Activated naive CD8-positive, alpha-beta T cell treated with anti-CD3 and anti-CD28 coated beads for 36 hours (primary cell): ENCODE measurements at regions not wholly inside any gene's neighbourhood (a gene's known extent, or its start where the extent isn't known, plus 50 kb on each side); places are given as distances from the start of the nearest gene placed in this dataset.

Source experiments
- DNase-seq: peaks from one replicate; pipeline ENCODE4 v3.0.0; 2021
- H3K27ac Mint-ChIP-seq: one replicate; pipeline ENCODE4 v1.8.0; 2022; ENCODE audit warnings: mild to moderate bottlenecking, moderate library complexity, mixed read lengths
- H3K27me3 Mint-ChIP-seq: one replicate; pipeline ENCODE4 v1.8.0; 2022; ENCODE audit warnings: mild to moderate bottlenecking, mixed read lengths
- H3K36me3 Mint-ChIP-seq: one replicate; pipeline ENCODE4 v1.8.0; 2021; ENCODE audit warnings: mild to moderate bottlenecking, mixed read lengths
- H3K4me1 Mint-ChIP-seq: one replicate; pipeline ENCODE4 v1.8.0; 2021; ENCODE audit warnings: mixed read lengths
- H3K4me3 Mint-ChIP-seq: one replicate; pipeline ENCODE4 v1.8.0; 2022; ENCODE audit warnings: mild to moderate bottlenecking, moderate library complexity, mixed read lengths
- H3K9me3 Mint-ChIP-seq: one replicate; pipeline ENCODE4 v1.8.0; 2022; ENCODE audit warnings: mixed read lengths

DNA sequence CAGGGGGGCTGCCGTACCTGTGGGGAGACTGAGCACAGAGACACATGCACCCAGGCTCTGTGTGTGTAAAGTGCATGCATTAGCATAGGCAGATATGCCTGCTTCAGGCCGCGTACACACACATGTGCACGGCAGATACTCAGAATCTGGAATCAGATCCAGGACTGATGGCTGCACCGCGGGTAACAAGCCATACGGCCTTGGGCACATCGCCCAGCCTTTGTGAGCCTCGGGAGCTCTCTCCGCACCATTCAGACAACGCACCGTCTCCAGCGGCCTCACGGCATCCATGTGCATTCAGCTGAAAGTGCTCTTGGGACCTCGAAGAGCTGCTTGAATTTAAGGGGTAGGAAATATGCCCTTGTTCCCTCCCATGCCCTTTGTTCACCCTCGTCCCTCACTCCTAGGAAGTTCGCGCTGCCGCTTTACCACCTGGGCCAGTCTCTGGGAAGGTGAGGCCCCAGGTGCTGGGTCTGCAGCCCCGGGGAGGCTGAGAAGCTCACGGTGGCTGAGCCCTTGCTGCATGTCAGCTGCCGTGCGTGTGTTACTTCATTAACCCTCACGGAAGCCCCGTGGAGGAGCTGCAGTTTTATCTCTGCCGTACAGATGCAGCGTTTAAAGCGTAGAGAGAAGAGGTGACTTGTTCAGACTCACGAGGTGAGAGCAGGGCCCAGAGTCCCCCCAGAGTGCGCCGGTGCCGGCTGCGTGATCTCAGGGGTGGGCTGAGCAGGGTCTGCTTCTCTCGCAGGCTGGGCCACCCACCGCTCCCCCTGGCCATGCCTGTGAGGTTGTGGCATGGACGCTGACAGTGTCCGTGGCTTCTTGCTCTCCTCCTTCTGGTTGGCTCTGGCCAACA lies 377.7 kb upstream of the MYT1L start:
- no peaks in the 10 kb centered on the region for H3K4me1 Mint-ChIP-seq
- DNase-seq = no peak
- no peaks in the 10 kb centered on the region for H3K36me3 Mint-ChIP-seq
- no peaks in the 10 kb centered on the region for H3K27me3 Mint-ChIP-seq
- H3K27ac Mint-ChIP-seq = no peak overlapping the region
- H3K4me3 Mint-ChIP-seq = no peak overlapping the region
- H3K9me3 Mint-ChIP-seq = no peaks in the 10 kb centered on the region

DNA sequence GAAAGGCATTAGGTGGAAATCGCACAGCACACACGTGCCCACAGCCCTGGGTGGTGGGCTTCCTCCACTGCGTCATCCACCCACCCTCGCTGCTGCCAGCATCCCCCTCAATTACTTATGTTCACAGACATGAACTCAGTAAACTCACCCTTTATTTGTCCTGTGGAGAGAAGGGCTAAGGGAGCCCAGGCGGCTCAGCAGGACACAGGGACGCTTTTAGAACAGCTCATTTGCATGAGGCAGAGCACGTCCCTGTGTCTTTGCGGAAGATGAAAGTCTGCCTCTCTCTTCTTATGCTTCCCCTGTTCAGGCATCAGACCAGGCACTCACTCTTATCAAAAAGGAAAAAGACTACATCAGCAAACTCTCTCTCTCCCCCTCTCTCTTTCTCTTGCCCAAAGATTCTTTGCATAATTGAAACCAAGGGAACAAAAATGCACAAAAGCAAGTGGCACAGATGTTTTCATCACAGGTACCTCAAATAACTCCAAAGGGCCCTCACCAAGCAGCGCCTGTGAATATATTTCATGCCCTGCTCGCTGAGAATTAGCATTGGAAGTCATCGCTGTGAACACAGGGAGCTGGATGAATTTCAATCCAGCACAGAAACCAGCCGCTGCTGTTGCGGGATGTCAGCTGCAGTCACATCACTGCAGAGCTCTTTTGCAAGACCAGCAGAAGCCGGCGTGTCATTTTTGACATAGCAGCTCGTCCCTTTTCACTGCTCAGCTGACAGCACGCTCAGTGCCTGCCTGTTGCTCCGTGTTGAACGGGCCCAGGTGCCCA lies 376.3 kb upstream of the MYT1L start:
- no peak for DNase-seq
- no peaks in the 10 kb centered on the region for H3K4me1 Mint-ChIP-seq
- no peaks in the 10 kb centered on the region for H3K36me3 Mint-ChIP-seq
- H3K9me3 Mint-ChIP-seq = no peaks in the 10 kb centered on the region
- no peak overlapping the region for H3K27ac Mint-ChIP-seq
- H3K27me3 Mint-ChIP-seq = no peaks in the 10 kb centered on the region
- no peak overlapping the region for H3K4me3 Mint-ChIP-seq

DNA sequence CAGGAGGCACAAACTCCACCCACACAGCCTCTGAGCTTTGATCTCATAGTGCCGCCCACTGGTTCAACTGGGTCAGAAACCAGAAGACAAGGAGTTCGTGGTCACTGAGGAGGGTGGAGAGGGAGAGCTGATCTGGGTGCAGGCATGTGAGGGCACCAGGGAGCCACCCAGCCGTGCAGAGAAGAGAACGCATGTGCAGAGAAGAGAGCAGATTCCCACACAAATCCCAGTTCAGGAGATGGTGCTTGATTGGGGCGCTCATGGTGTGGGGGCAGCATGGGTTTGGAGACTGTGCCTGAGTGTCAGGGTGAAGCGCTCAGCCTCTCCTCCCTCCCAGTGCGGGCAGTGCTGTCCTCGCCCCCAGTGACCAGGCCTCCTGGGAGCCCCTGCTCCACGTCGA lies 375.2 kb upstream of the MYT1L start:
- Mint-ChIP-seq H3K4me1 (no peaks in the 10 kb centered on the region), H3K4me3 (no peak overlapping the region), H3K9me3 (no peaks in the 10 kb centered on the region), H3K27me3 (no peaks in the 10 kb centered on the region), H3K27ac (no peak overlapping the region), H3K36me3 (no peaks in the 10 kb centered on the region)
- no peak for DNase-seq

DNA sequence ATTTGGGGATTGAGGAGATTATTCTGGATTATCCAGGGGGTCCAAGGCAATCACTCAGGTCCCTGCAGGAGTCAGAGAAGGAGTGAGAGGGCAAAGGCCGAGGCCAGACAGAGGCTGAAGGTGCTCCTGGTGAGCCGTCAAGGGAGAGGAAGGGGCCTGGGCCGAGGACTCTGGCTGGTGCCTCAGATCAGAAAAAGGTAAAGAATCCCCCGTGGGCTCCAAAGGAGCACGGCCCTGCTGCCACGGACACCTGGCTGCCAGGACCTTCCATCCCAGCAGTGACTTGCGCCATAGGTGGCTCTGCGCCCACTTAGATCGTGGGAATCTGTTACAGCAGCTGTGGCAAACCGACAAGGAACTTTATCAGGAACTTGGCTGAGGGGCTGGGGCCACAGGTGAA lies 374.8 kb upstream of the MYT1L start:
- H3K4me1 Mint-ChIP-seq = no peaks in the 10 kb centered on the region
- no peak overlapping the region for H3K27ac Mint-ChIP-seq
- no peak overlapping the region for H3K4me3 Mint-ChIP-seq
- no peak for DNase-seq
- H3K36me3 Mint-ChIP-seq = no peaks in the 10 kb centered on the region
- H3K9me3 Mint-ChIP-seq = no peaks in the 10 kb centered on the region
- no peaks in the 10 kb centered on the region for H3K27me3 Mint-ChIP-seq

DNA sequence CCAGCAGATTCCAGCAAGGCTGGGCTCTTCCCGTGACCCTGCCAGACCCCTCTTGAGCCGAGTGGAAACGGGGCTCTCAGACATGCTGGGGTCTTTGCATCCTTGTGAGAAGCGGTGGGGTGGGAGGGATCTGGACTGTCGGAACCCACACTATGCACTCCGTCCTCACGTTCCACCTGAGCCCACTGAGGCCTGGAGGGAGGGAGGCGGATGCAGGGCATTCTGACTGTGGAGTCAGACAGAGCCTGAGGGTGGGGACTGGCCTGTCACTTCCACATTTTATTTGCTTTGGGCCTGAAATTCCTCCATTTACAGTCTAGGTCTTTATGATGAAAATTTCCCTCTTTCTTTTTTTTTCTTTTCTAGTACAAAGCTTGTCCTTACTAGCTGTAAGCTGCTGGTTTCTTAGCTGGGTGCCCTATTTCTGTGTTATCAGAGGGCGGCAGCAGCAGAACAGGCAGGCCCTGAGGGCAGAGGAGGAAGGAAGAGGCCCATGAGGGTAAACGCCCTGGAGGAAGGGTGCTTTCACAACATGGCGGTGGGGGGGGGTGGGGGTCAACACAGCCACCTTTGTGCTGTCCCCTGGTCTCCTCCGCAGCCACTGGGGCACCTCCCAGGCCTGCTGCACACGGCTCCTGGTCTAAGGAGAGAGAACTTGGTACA lies 373.5 kb upstream of the MYT1L start:
- no peak overlapping the region for H3K4me3 Mint-ChIP-seq
- H3K9me3 Mint-ChIP-seq = no peaks in the 10 kb centered on the region
- no peak for DNase-seq
- no peaks in the 10 kb centered on the region for H3K27me3 Mint-ChIP-seq
- H3K4me1 Mint-ChIP-seq = no peaks in the 10 kb centered on the region
- no peaks in the 10 kb centered on the region for H3K36me3 Mint-ChIP-seq
- H3K27ac Mint-ChIP-seq = no peak overlapping the region

DNA sequence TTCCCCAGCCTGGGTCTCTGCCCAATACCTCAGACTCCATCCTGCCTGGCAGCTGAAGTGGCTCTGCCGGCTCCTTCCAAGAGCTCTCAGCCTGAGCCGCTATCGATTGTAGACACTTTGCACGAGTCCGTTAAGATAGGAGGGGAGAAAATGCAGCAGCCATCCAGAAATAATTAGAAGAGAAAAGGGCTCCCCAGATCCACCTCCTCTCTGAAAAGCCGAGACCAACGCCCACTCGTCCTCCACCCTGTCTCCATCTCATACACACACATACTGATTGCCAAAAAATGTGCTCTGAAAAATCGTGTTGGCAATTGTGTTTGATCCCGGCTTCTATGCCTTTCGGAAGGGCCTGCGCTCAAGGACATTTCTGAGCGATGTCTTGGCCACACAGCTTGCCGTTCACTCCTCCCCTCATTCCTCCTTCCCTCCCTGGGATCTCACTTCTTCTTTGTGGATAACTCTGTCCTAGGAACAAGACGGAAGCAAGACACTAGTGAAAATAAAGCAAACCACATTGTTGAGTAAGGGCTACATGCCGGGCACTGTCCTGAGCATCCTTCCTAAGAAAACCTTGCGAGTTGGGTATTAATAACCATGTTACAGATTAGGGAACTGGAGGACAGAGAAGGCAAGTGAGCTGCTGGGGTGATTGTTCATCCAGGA lies 372.8 kb upstream of the MYT1L start:
- H3K4me1 Mint-ChIP-seq = no peaks in the 10 kb centered on the region
- no peaks in the 10 kb centered on the region for H3K27me3 Mint-ChIP-seq
- no peak overlapping the region for H3K27ac Mint-ChIP-seq
- H3K9me3 Mint-ChIP-seq = no peaks in the 10 kb centered on the region
- H3K4me3 Mint-ChIP-seq = no peak overlapping the region
- no peak for DNase-seq
- no peaks in the 10 kb centered on the region for H3K36me3 Mint-ChIP-seq

DNA sequence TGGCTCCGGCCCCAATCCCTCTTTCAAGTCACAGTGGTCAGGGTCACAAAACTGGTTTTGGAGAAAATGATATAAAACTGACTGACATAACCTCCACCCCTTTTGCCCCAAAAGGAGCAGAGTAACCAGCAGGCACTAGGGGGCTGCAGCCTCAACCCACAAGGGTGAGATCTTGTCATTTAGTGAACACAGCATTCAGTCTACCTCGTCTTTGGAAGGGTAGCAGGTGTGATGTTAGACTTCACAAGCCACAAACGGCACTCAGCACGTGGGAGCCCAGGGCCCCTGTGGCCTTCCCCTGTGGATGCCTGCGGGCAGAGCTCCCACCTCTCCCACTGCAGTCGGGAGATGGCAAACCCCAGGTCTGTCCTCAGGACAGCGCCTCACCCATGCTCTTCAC lies 372.1 kb upstream of the MYT1L start:
- Mint-ChIP-seq H3K27ac (no peak overlapping the region), H3K27me3 (no peaks in the 10 kb centered on the region), H3K9me3 (no peaks in the 10 kb centered on the region), H3K4me3 (no peak overlapping the region), H3K4me1 (peaks cover 3% of the 10 kb centered on the region), H3K36me3 (no peaks in the 10 kb centered on the region)
- no peak for DNase-seq

DNA sequence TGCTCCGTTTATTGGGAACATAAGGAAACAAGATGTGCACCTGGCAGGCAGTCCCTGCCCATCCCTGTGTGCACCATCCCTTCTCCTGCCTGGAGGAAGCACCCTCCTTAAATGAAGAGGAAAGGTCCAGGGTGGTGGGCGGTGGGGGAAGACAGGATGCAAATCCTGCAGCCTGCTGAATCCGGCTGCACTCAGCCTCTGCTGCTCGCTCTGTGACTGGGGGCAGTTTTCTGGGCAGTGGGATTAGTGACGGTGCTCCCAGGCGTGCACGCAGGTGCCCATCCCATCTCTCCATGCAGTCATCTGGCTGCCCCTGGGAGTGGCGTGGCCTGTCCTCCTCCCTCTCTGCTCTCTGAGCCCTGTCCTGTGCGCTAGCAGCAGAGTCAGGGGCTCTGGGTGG lies 371.3 kb upstream of the MYT1L start:
- Mint-ChIP-seq H3K4me1 (peaks cover 3% of the 10 kb centered on the region), H3K4me3 (no peak overlapping the region), H3K27ac (no peak overlapping the region), H3K27me3 (no peaks in the 10 kb centered on the region), H3K36me3 (no peaks in the 10 kb centered on the region), H3K9me3 (no peaks in the 10 kb centered on the region)
- DNase-seq = no peak

DNA sequence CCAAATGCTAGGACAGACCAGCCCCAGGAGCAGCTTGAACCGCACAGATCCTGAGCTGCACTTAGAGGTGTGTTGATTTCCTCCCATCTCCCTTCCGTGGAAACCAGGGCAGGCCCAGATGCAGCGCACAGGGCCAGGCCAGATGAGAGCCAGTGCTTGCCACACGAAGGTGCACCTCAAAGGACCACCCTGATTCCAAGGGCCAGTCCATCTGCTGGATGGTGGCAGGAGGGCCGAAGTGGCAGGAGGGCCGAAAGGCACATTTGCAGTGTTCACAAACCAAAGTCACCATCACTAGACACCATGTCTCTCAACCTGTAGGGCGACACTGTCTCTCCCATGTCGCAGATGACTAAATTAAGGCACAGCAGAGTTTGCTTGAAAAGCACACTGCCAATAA lies 370.7 kb upstream of the MYT1L start:
- H3K27me3 Mint-ChIP-seq = no peaks in the 10 kb centered on the region
- H3K27ac Mint-ChIP-seq = no peak overlapping the region
- peaks cover 3% of the 10 kb centered on the region for H3K4me1 Mint-ChIP-seq
- no peak overlapping the region for H3K4me3 Mint-ChIP-seq
- no peaks in the 10 kb centered on the region for H3K36me3 Mint-ChIP-seq
- no peaks in the 10 kb centered on the region for H3K9me3 Mint-ChIP-seq
- DNase-seq = no peak

DNA sequence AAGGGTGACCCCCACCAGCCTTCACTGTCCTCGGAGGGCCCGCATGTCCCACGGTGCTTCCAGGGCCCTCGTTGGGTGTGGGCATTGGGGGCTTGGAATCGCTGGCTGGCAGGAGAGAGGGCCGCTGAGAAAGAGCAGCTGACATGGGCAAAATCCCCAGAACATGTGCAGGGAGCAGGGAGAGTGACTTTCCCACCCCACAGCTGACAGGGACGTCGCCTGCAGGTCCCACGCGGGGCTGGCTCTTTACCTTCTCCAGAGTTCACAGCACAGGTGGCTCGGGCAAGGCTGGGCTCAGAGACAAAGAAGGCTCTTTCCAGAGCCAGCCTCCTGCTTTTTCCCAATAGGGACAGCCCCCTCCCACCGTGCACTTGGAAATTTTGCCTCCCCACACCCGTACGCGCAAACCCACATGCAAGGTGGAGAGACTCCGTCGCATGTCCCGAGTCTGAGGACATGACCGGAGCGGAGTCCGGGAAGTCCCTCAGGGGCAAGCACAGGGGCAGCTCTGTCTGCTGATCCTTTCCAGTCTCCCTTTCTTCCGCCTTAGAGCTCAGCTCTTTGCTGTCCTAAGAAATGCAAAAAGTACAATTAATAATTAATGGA lies 370.2 kb upstream of the MYT1L start:
- H3K27me3 Mint-ChIP-seq = no peaks in the 10 kb centered on the region
- no peak for DNase-seq
- no peaks in the 10 kb centered on the region for H3K9me3 Mint-ChIP-seq
- no peak overlapping the region for H3K27ac Mint-ChIP-seq
- H3K4me3 Mint-ChIP-seq = no peak overlapping the region
- peaks cover 3% of the 10 kb centered on the region for H3K4me1 Mint-ChIP-seq
- no peaks in the 10 kb centered on the region for H3K36me3 Mint-ChIP-seq

DNA sequence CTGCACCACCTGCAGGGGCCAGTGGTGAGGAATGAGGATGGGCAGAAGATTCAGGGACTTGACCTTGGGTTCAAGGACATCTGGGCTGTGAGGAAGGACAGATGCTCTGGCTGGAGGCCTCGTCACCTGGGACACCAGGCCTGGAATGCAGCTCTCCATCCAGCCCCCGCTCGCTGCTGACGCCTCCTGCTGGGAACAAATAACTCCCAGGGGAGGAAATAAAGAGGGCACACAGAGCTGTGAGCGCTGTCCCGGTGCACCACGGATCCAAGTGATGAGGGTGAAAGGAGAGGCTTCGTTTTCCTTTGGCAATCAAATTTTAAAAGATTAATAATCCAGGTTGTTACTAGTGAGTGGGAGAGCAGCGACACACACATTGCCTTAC lies 368.0 kb upstream of the MYT1L start:
- H3K4me1 Mint-ChIP-seq = peaks cover 3% of the 10 kb centered on the region
- DNase-seq = no peak
- H3K36me3 Mint-ChIP-seq = no peaks in the 10 kb centered on the region
- no peaks in the 10 kb centered on the region for H3K9me3 Mint-ChIP-seq
- peaks cover 4% of the 10 kb centered on the region for H3K27me3 Mint-ChIP-seq
- no peak overlapping the region for H3K27ac Mint-ChIP-seq
- H3K4me3 Mint-ChIP-seq = no peak overlapping the region

DNA sequence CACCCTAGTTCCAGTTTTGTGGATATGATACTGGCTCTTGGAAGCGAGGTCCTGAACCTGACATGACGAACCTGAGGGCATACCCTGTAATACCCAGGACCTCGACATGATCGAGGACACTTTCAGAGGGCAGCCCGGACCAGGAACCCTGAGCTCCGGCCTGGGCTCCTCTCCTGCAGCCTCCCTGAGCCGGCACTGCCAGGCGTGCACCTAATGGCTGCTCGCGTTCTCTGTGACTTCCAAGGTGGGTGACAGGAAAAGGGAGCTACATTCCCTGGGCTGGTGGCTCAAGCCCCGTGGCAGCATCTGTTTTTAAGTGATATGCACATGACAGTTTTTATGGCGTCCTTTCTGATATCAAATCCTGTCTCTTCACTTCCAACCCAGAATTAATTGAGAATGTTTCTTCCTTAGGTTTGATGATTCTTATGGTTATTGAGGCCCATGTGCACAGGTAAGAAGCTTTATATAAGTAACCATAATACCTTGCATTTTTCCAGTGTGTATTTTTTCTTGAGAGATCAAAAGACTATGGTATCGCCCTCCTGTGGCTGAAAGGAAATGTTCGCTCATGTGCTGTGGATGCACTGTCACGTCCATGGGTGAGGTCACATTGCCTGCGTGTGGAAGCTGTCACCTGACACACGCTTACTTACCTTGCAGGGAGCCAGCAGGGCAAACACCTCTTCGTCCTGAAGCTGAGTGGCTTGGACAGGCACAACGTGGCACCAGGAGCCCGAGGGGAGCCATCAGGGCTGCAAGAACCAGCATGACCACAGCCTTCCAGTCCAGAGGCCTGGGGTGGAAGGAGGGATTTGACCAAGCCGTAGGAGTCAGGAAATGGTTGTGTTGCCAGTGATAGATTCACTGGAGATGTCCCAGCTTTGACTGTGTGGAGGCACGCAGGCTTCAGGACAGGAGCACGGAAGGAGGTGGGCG lies 367.4 kb upstream of the MYT1L start:
- Mint-ChIP-seq H3K4me3 (no peak overlapping the region), H3K36me3 (no peaks in the 10 kb centered on the region), H3K4me1 (peaks cover 3% of the 10 kb centered on the region), H3K9me3 (no peaks in the 10 kb centered on the region), H3K27ac (no peak overlapping the region), H3K27me3 (peaks cover 4% of the 10 kb centered on the region)
- no peak for DNase-seq

DNA sequence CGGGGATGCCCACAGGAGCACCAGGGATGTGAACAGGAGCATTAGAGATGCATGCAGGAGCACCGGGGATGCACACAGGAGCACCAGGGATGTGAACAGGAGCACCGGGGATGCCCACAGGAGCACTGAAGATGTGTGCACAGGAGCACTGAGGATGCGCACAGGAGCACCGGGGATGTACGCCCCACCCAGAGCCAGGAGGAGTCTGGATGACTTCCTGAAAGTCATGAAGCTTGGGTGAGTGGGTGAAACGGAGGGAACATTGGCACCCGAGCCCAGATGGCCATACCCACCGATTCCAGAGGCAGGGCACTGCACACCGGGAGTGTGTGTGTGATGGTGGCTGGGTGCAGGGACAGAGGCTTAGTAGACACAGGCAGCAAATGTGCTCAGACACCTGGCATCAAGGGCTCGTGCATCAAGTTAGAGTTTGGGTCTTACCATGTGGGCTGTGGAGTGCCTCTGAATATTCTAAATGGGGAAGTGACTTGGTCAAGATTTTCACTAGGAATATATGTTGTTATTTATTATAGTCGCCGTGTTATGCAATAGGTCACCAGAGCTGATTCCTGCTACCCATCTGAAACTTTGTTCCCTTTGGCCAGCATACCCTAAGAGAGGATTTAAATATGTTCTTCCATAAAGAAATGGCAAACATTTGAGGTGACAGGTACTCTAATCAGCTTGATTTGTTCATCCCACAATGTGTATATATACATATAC lies 365.8 kb upstream of the MYT1L start:
- Mint-ChIP-seq H3K9me3 (no peaks in the 10 kb centered on the region), H3K36me3 (no peaks in the 10 kb centered on the region), H3K4me3 (no peak overlapping the region), H3K27me3 (peaks cover 4% of the 10 kb centered on the region), H3K27ac (no peak overlapping the region), H3K4me1 (peaks cover 3% of the 10 kb centered on the region)
- no peak for DNase-seq
